Loucy (cell line): ENCODE measurements at regions not wholly inside any gene's neighbourhood (a gene's known extent, or its start where the extent isn't known, plus 50 kb on each side); places are given as distances from the start of the nearest gene placed in this dataset.
"Not testable (repeated sequence)": the region's sequence is repeated elsewhere in the genome, so short reads cannot be mapped to it uniquely, and the experiment has no call there.

Experiments
- H2AFZ ChIP-seq: fragments of 200-600 bp; sonication (generic); 2 replicates; pipeline ENCODE4 v1.6.0; 2016; ENCODE audit warnings: antibody characterized with exemption, mild to moderate bottlenecking, low read length, moderate library complexity
- H3F3A ChIP-seq: fragments of 200-600 bp; 2 replicates; pipeline ENCODE4 v1.6.0; 2016; ENCODE audit warnings: antibody characterized with exemption, low read depth, mild to moderate bottlenecking
- H3K27me3 ChIP-seq: fragments of 200-600 bp; sonication (generic); 2 replicates; pipeline ENCODE4 v1.6.1; 2014; ENCODE audit warnings: low read length, mild to moderate bottlenecking; ENCODE audit not compliant: insufficient read depth, poor library complexity, severe bottlenecking
- H3K36me3 ChIP-seq: fragments of 200-600 bp; sonication (generic); 2 replicates; pipeline ENCODE4 v1.6.1; 2016; ENCODE audit warnings: low read length; ENCODE audit not compliant: insufficient read depth
- H3K4me1 ChIP-seq: fragments of 200-600 bp; sonication (generic); 2 replicates; pipeline ENCODE4 v1.5.1; 2014; ENCODE audit warnings: low read length, mild to moderate bottlenecking; ENCODE audit not compliant: insufficient read depth, poor library complexity, severe bottlenecking
- H3K4me2 ChIP-seq: fragments of 200-600 bp; sonication (generic); 2 replicates; pipeline ENCODE4 v1.6.0; 2014; ENCODE audit warnings: antibody characterized with exemption, low read length, low read depth, mild to moderate bottlenecking; ENCODE audit not compliant: poor library complexity, severe bottlenecking
- H3K4me3 ChIP-seq: fragments of 200-600 bp; sonication (generic); 2 replicates; pipeline ENCODE4 v1.5.1; 2014; ENCODE audit warnings: low read length, mild to moderate bottlenecking, mixed read lengths; ENCODE audit not compliant: poor library complexity, severe bottlenecking
- H3K79me2 ChIP-seq: fragments of 200-600 bp; sonication (generic); 2 replicates; pipeline ENCODE4 v1.6.1; 2014; ENCODE audit warnings: low read length; ENCODE audit not compliant: insufficient read depth
- H3K9ac ChIP-seq: fragments of 200-600 bp; sonication (generic); 2 replicates; pipeline ENCODE4 v1.6.0; 2014; ENCODE audit warnings: mild to moderate bottlenecking, low read depth, low read length, moderate library complexity; ENCODE audit not compliant: poor library complexity, severe bottlenecking
- H3K9me2 ChIP-seq: fragments of 200-600 bp; sonication (generic); replicated peaks from 2 replicates; pipeline ENCODE4 v1.6.1; 2016; ENCODE audit warnings: low read depth, low read length, mixed read lengths
- H3K9me3 ChIP-seq: fragments of 200-600 bp; sonication (generic); 2 replicates; pipeline ENCODE4 v1.6.1; 2014; ENCODE audit warnings: mild to moderate bottlenecking, antibody characterized with exemption, low read length, low read depth; ENCODE audit not compliant: insufficient read depth
- H4K20me1 ChIP-seq: fragments of 200-600 bp; sonication (generic); 2 replicates; pipeline ENCODE4 v1.6.0; 2014; ENCODE audit warnings: antibody characterized with exemption, low read length, mild to moderate bottlenecking; ENCODE audit not compliant: insufficient read depth, poor library complexity, severe bottlenecking
- CTCF ChIP-seq: fragments of 200-600 bp; sonication (generic); conservative IDR thresholded peaks from 2 replicates; pipeline ENCODE4 v1.5.1; 2014; ENCODE audit warnings: mild to moderate bottlenecking, antibody characterized with exemption, low read length
- EZH2phosphoT487 ChIP-seq: fragments of 200-600 bp; IDR thresholded peaks from 2 replicates; pipeline ENCODE4 v1.6.1; 2018; ENCODE audit warnings: antibody characterized with exemption, mild to moderate bottlenecking, moderate library complexity, borderline replicate concordance

GRCh38 chr22:22118987-22119386, 125.6 kb upstream of the VPREB1 start:
- no peaks in the 10 kb centered on the region for H3K9me3 ChIP-seq
- no peaks in the 10 kb centered on the region for H3F3A ChIP-seq
- H3K4me3 ChIP-seq: no peak overlapping the region
- H3K27me3 ChIP-seq: no peaks in the 10 kb centered on the region
- H4K20me1 ChIP-seq: no peaks in the 10 kb centered on the region
- no peak overlapping the region for H3K9ac ChIP-seq
- TF ChIP-seq EZH2phosphoT487 (no peak), CTCF (no peak)
- H3K4me1 ChIP-seq: no peaks in the 10 kb centered on the region
- H3K79me2 ChIP-seq: no peaks in the 10 kb centered on the region
- no peak overlapping the region for H3K4me2 ChIP-seq
- no peak overlapping the region for H2AFZ ChIP-seq
- no peaks in the 10 kb centered on the region for H3K9me2 ChIP-seq
- H3K36me3 ChIP-seq: no peaks in the 10 kb centered on the region

GRCh38 chr22:22117864-22118544, 126.6 kb upstream of the VPREB1 start:
- not testable (repeated sequence) for H3K9me2 ChIP-seq, H3F3A ChIP-seq, H3K4me2 ChIP-seq, H2AFZ ChIP-seq, H3K4me3 ChIP-seq, H3K9ac ChIP-seq, H3K79me2 ChIP-seq, H3K9me3 ChIP-seq, H3K4me1 ChIP-seq, H3K36me3 ChIP-seq, H4K20me1 ChIP-seq, H3K27me3 ChIP-seq

DNA sequence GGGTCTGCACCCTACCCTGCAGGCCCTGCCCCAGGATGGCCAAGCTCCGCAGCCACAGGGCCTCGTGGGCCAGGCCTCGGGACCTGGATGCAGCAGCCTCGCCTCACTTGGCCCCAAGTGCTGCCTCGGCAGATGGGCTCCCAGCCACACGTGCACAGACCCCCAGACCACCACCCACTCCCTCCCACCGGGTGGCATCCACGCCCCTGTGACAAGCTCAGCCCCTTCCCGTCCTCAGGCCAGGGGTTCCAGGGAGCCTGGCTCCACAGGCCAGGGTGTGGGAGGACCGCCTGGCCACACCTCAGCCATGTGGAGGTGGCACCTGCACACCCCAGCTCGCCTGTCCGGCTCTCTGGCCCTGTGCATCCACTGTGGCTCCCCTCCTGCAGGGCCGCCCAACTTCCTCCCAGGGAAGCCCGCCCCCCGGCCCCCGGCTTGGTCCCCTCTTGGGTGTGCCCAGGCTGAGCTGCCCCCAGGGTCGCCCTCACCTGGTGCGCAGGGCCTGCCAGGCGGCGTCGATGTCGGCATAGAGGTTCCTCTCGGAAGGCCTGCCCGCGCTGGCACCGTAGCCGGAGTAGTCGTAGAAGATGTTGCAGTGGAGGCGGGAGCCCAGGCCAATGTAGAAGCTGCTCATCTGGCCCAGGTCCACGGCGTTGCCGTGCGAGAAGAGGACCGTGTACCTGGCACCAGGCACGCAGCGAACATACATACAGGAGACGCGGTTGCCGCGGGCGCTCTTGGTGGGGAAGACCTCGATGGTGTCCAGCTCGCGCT, 127.4 kb upstream of the VPREB1 start:
- H3K27me3 ChIP-seq, H3K4me3 ChIP-seq, H4K20me1 ChIP-seq, H3K4me2 ChIP-seq, H3K4me1 ChIP-seq, H3K9me3 ChIP-seq, H3K9me2 ChIP-seq, H3F3A ChIP-seq, H3K9ac ChIP-seq, H3K79me2 ChIP-seq, H2AFZ ChIP-seq, H3K36me3 ChIP-seq: not testable (repeated sequence)

- TF ChIP-seq EZH2phosphoT487 (no peak), CTCF (no peak)
- H3K4me2 ChIP-seq: no peak overlapping the region
- H3K4me3 ChIP-seq: no peak overlapping the region
- no peaks in the 10 kb centered on the region for H3K79me2 ChIP-seq
- H3K27me3 ChIP-seq: no peaks in the 10 kb centered on the region
- H4K20me1 ChIP-seq: no peaks in the 10 kb centered on the region
- peaks cover 5% of the 10 kb centered on the region for H3K4me1 ChIP-seq
- no peak overlapping the region for H2AFZ ChIP-seq
- no peaks in the 10 kb centered on the region for H3K36me3 ChIP-seq
- no peaks in the 10 kb centered on the region for H3K9me2 ChIP-seq
- no peaks in the 10 kb centered on the region for H3F3A ChIP-seq
- H3K9me3 ChIP-seq: no peaks in the 10 kb centered on the region
- H3K9ac ChIP-seq: no peak overlapping the region
Observed at GRCh38 chr22:22113701-22114100, 130.9 kb upstream of the VPREB1 start.
